ENCODE measurements at regions not wholly inside any gene's neighbourhood (a gene's known extent, or its start where the extent isn't known, plus 50 kb on each side); places are given as distances from the start of the nearest gene placed in this dataset.

- no peak for TF ChIP-seq CTCF (IDR thresholded peaks at IDR 0.05)
- TF ChIP-seq POLR2A (IDR thresholded peaks at IDR 0.05) = no peak
- no peaks in the 10 kb centered on the region for H3K4me1 ChIP-seq (replicated peaks in 1 of 2)
- no peak for DNase-seq
- no peaks in the 10 kb centered on the region for H3K27me3 ChIP-seq
- intact Hi-C loops (cut with DNase I) = no loop called here
- 73 to 77% (median 75%) methylated on average over 1 of the region's 1 CpG for WGBS, 4 donors
- H3K36me3 ChIP-seq (replicated peaks in 1 of 2) = no peaks in the 10 kb centered on the region
- no peak overlapping the region for H3K4me3 ChIP-seq
- H3K27ac ChIP-seq = no peak overlapping the region
- H3K9me3 ChIP-seq (replicated peaks in 1 of 3) = no peaks in the 10 kb centered on the region
Measured at GRCh38 chr5:18333841-18334240, 699.6 kb downstream of the TAF11L14 start.

GRCh38 chr5:18334949-18335348 is 700.7 kb downstream of the TAF11L14 start:
- H3K27ac ChIP-seq = no peak overlapping the region
- H3K27me3 ChIP-seq = no peaks in the 10 kb centered on the region
- H3K9me3 ChIP-seq (replicated peaks in 1 of 3) = no peaks in the 10 kb centered on the region
- H3K36me3 ChIP-seq (replicated peaks in 1 of 2) = no peaks in the 10 kb centered on the region
- 35 to 42% (median 38%) methylated on average over 5 of the region's 5 CpGs for WGBS, 4 donors
- no peak for TF ChIP-seq POLR2A (IDR thresholded peaks at IDR 0.05)
- no peak for TF ChIP-seq CTCF (IDR thresholded peaks at IDR 0.05)
- DNase-seq = no peak
- H3K4me3 ChIP-seq = no peak overlapping the region
- intact Hi-C loops (cut with DNase I) = no loop called here
- H3K4me1 ChIP-seq (replicated peaks in 1 of 2) = no peaks in the 10 kb centered on the region

GRCh38 chr5:18354828-18355227 is 720.6 kb downstream of the TAF11L14 start:
- no peaks in the 10 kb centered on the region for H3K4me1 ChIP-seq (replicated peaks in 1 of 2)
- intact Hi-C loops (cut with DNase I) = no loop called here
- H3K27me3 ChIP-seq = no peaks in the 10 kb centered on the region
- DNase-seq = no peak
- no peak overlapping the region for H3K27ac ChIP-seq
- no peaks in the 10 kb centered on the region for H3K9me3 ChIP-seq (replicated peaks in 1 of 3)
- H3K4me3 ChIP-seq = no peak overlapping the region
- 75 to 83% (median 76%) methylated on average over 3 of the region's 3 CpGs for WGBS, 4 donors
- H3K36me3 ChIP-seq (replicated peaks in 1 of 2) = no peaks in the 10 kb centered on the region
- TF ChIP-seq CTCF (IDR thresholded peaks at IDR 0.05) = no peak
- no peak for TF ChIP-seq POLR2A (IDR thresholded peaks at IDR 0.05)

- 72 to 93% (median 89%) methylated on average over 4 of the region's 4 CpGs for WGBS, 4 donors
- Histone ChIP-seq H3K9me3 (replicated peaks in 1 of 3) (no peaks in the 10 kb centered on the region), H3K27ac (no peak overlapping the region), H3K4me3 (no peak overlapping the region), H3K36me3 (replicated peaks in 1 of 2) (no peaks in the 10 kb centered on the region), H3K4me1 (replicated peaks in 1 of 2) (no peaks in the 10 kb centered on the region), H3K27me3 (no peaks in the 10 kb centered on the region)
- DNase-seq = no peak
- no peak for TF ChIP-seq CTCF (IDR thresholded peaks at IDR 0.05)
- intact Hi-C loops (cut with DNase I) = no loop called here
Measured at GRCh38 chr5:18357486-18357885, 723.2 kb downstream of the TAF11L14 start.

Data from adrenal gland (tissue), 9 donors.